PC-9 (cell line): ENCODE measurements at regions not wholly inside any gene's neighbourhood (a gene's known extent, or its start where the extent isn't known, plus 50 kb on each side); places are given as distances from the start of the nearest gene placed in this dataset.

Source experiments
- CTCF ChIP-seq: fragments of 200-600 bp; sonication (generic); conservative IDR thresholded peaks from 2 replicates; pipeline ENCODE4 v1.6.1; 2017; ENCODE audit warnings: mixed run types, antibody characterized with exemption, mild to moderate bottlenecking, moderate library complexity
- EZH2 ChIP-seq: fragments of 200-600 bp; sonication (generic); IDR thresholded peaks from 2 replicates; pipeline ENCODE4 v1.8.0; 2017; ENCODE audit warnings: antibody characterized with exemption, low read depth

- TF ChIP-seq CTCF: no peak
- no peak for TF ChIP-seq EZH2
These were observed 413.6 kb downstream of the TMEM121 start for GRCh38 chr14:105939810-105940508.
